ENCODE measurements at regions not wholly inside any gene's neighbourhood (a gene's known extent, or its start where the extent isn't known, plus 50 kb on each side); places are given as distances from the start of the nearest gene placed in this dataset.

- Mint-ChIP-seq H3K4me1 (no peaks in the 10 kb centered on the region), H3K4me3 (no peak overlapping the region), H3K36me3 (no peaks in the 10 kb centered on the region), H3K27ac (no peak overlapping the region), H3K27me3 (ENCODE audit: low read depth in 2 of 2) (no peaks in the 10 kb centered on the region), H3K9me3 (peaks cover 4 to 5% of the 10 kb centered on the region in 2 donors)
- Histone ChIP-seq H3K36me3 (ENCODE audit: control insufficient read depth, insufficient read depth, low read length) (no peaks in the 10 kb centered on the region), H3K4me3 (ENCODE audit: low read length) (no peak overlapping the region), H3K4me1 (ENCODE audit: control insufficient read depth, insufficient read depth, low read length) (no peaks in the 10 kb centered on the region), H3K27me3 (ENCODE audit: control insufficient read depth, insufficient read depth, low read length) (no peaks in the 10 kb centered on the region), H3K27ac (ENCODE audit: low read length) (no peak overlapping the region), H3K9me3 (ENCODE audit: control insufficient read depth, insufficient read depth, low read length) (no peaks in the 10 kb centered on the region)
- 79% methylated on average over 1 of the region's 3 CpGs for WGBS (ENCODE audit: insufficient coverage)
- no peak for TF ChIP-seq CTCF (IDR thresholded peaks at IDR 0.05)
- ATAC-seq (no peak), DNase-seq (no peak)
- intact Hi-C loops (cut with micrococcal nuclease) = no loop called here
Observed at GRCh38 chr12:87866578-87867292, 162.5 kb downstream of the C12orf50 start.

DNA sequence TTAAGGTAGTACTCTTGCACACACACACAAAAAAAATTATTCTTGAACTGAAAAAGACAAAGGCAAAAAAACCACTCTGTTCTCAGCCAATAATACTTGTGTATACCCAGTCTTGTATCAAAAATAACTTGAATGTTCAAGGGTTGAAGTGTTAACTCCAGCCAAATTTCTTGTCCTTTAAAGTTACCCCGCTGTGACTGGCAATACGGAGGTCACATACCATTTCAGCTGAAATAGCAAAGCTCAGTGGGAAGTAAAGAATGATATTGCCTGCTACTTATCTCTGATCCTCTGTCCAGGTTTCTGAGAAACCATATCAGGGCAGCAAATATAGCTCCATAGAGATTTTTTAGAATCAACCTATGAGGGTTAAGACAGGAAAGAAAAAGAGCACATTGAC lies 167.4 kb downstream of the C12orf50 start:
- TF ChIP-seq CTCF (IDR thresholded peaks at IDR 0.05) = no peak
- Mint-ChIP-seq H3K36me3 (no peaks in the 10 kb centered on the region), H3K27ac (no peak overlapping the region), H3K27me3 (ENCODE audit: low read depth in 2 of 2) (no peaks in the 10 kb centered on the region), H3K4me3 (no peak overlapping the region), H3K4me1 (no peaks in the 10 kb centered on the region), H3K9me3 (no peaks in the 10 kb centered on the region)
- intact Hi-C loops (cut with micrococcal nuclease) = no loop called here
- WGBS (ENCODE audit: insufficient coverage) = 64% methylated on average over 2 of the region's 2 CpGs
- Histone ChIP-seq H3K27ac (ENCODE audit: low read length) (no peak overlapping the region), H3K4me1 (ENCODE audit: control insufficient read depth, insufficient read depth, low read length) (no peaks in the 10 kb centered on the region), H3K9me3 (ENCODE audit: control insufficient read depth, insufficient read depth, low read length) (no peaks in the 10 kb centered on the region), H3K4me3 (ENCODE audit: low read length) (no peak overlapping the region), H3K27me3 (ENCODE audit: control insufficient read depth, insufficient read depth, low read length) (no peaks in the 10 kb centered on the region), H3K36me3 (ENCODE audit: control insufficient read depth, insufficient read depth, low read length) (no peaks in the 10 kb centered on the region)
- DNase-seq = no peak
- ATAC-seq = no peak

DNA sequence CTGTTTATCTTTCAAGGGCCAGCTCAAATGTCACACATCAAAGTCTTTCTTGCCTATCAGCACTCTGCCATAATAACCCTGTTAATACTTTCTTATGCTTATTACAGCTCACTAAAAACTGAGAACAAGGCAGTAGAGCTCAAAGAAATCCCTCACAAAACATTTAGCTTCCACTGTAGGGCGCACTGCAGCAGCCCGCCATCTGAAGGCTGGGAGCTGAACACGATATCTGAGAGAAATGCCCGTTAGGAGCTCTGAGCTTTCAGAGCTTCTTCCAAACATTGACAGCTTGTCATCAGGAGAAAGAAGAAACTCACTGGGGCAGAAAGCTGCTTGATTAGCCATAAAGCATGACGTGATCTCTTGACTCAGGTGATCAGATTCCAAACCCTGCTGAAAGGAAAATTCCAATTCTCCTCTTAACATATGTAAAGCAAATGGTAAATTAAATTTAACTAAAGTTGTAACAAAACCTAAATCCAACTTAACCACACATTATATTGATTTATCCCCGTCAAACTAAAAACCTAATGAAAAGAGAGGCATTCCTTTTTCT lies 175.7 kb downstream of the C12orf50 start:
- H3K4me1 ChIP-seq (ENCODE audit: control insufficient read depth, insufficient read depth, low read length) = no peaks in the 10 kb centered on the region
- no peaks in the 10 kb centered on the region for H3K4me1 Mint-ChIP-seq
- no peaks in the 10 kb centered on the region for H3K9me3 ChIP-seq (ENCODE audit: control insufficient read depth, insufficient read depth, low read length)
- H3K4me3 ChIP-seq (ENCODE audit: low read length) = no peak overlapping the region
- H3K9me3 Mint-ChIP-seq = peaks cover 0 to 2% of the 10 kb centered on the region in 2 donors
- H3K4me3 Mint-ChIP-seq = no peak overlapping the region
- ATAC-seq (no peak), DNase-seq (no peak)
- intact Hi-C loops (cut with micrococcal nuclease) = no loop called here
- no peaks in the 10 kb centered on the region for H3K36me3 Mint-ChIP-seq
- no peak for TF ChIP-seq CTCF (IDR thresholded peaks at IDR 0.05)
- no peak overlapping the region for H3K27ac ChIP-seq (ENCODE audit: low read length)
- H3K27me3 ChIP-seq (ENCODE audit: control insufficient read depth, insufficient read depth, low read length) = no peaks in the 10 kb centered on the region
- whole genome bisulfite sequencing (ENCODE audit: insufficient coverage) = 98% methylated on average over 4 of the region's 6 CpGs
- H3K27me3 Mint-ChIP-seq (ENCODE audit: low read depth in 2 of 2) = no peaks in the 10 kb centered on the region
- no peaks in the 10 kb centered on the region for H3K36me3 ChIP-seq (ENCODE audit: control insufficient read depth, insufficient read depth, low read length)
- no peak overlapping the region for H3K27ac Mint-ChIP-seq

- no peaks in the 10 kb centered on the region for H3K9me3 ChIP-seq (ENCODE audit: control insufficient read depth, insufficient read depth, low read length)
- H3K27me3 ChIP-seq (ENCODE audit: control insufficient read depth, insufficient read depth, low read length) = no peaks in the 10 kb centered on the region
- H3K4me1 ChIP-seq (ENCODE audit: control insufficient read depth, insufficient read depth, low read length) = no peaks in the 10 kb centered on the region
- ATAC-seq (no peak), DNase-seq (no peak)
- no peaks in the 10 kb centered on the region for H3K36me3 ChIP-seq (ENCODE audit: control insufficient read depth, insufficient read depth, low read length)
- H3K27ac ChIP-seq (ENCODE audit: low read length) = no peak overlapping the region
- intact Hi-C loops (cut with micrococcal nuclease) = no loop called here
- H3K4me3 ChIP-seq (ENCODE audit: low read length) = no peak overlapping the region
- Mint-ChIP-seq H3K36me3 (no peaks in the 10 kb centered on the region), H3K27me3 (ENCODE audit: low read depth in 2 of 2) (no peaks in the 10 kb centered on the region), H3K27ac (no peak overlapping the region), H3K9me3 (peaks cover 0 to 2% of the 10 kb centered on the region in 2 donors), H3K4me1 (no peaks in the 10 kb centered on the region), H3K4me3 (no peak overlapping the region)
- TF ChIP-seq CTCF (IDR thresholded peaks at IDR 0.05) = no peak
- 73% methylated on average over 2 of the region's 2 CpGs for WGBS (ENCODE audit: insufficient coverage)
Observed at GRCh38 chr12:87849074-87849473, 180.1 kb downstream of the C12orf50 start.
